DMS153 treated with DMSO at 0.1 percent for 48 hours (cell line): ENCODE measurements at regions not wholly inside any gene's neighbourhood (a gene's known extent, or its start where the extent isn't known, plus 50 kb on each side); places are given as distances from the start of the nearest gene placed in this dataset.
"Not testable (repeated sequence)": the region's sequence is repeated elsewhere in the genome, so short reads cannot be mapped to it uniquely, and the experiment has no call there.

ENCODE experiments used
- DNase-seq: peaks from one replicate; lab custom pipeline; 2025; ENCODE audit not compliant: unreplicated experiment; lab: John Stamatoyannopoulos, UW

DNA sequence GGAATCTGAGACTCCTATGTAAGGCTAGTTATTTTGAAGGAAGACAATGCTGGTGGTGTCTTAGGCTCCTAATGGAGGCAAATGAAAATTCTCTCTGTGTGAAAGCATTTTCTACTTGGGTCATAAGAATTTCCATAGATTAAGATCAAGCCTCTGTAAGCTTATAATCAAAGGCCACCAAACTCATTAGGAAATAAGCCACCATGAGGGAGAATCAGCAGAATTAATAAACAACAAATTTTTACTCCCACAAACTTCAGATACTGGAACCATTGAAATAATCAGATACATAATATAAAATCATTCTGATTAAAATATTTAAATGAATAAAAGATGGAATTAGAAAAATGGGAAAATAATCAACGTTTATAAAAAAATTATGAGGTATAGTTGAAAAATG, 178.7 kb downstream of the NPIPA8 start:
- not testable (repeated sequence) for DNase-seq

DNA sequence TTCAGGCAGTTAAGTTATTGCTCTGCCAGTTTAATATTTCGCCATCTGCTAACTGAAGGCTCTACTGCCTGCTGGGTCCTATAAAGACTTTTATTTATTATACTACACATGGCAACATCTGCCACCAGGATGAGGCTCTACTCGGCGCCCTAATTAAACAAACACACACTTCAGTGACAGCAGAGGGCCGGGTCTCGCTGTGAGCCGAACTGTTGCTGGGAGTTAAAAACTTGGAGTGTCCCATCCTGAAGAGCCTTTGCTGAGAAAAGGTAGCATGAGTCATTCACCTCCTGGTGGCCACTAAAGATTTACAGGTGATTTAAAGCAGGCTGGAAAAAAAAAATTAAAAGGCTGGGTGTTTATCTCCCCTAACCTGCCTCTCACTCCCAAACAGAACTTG, 183.7 kb downstream of the NPIPA8 start:
- DNase-seq = not testable (repeated sequence)

DNA sequence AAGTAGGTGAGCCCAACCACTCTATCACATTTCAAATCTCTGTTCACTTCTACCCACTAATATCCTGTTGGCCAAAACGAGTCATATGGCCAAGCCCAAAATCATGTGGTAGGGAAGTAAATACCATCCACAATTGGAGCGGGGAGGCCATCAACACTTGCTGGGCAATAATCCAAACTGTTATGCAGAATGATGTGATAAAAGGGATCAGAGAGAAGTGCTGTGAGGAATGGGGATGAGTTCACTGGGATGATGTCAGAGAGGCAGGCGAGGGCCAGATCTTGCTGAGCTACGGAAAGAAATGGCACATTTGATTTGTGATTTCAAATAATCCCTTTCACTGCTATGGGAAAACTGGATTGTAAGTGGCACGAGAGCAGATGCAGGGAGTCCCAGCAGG, 188.4 kb downstream of the NPIPA8 start:
- not testable (repeated sequence) for DNase-seq

DNA sequence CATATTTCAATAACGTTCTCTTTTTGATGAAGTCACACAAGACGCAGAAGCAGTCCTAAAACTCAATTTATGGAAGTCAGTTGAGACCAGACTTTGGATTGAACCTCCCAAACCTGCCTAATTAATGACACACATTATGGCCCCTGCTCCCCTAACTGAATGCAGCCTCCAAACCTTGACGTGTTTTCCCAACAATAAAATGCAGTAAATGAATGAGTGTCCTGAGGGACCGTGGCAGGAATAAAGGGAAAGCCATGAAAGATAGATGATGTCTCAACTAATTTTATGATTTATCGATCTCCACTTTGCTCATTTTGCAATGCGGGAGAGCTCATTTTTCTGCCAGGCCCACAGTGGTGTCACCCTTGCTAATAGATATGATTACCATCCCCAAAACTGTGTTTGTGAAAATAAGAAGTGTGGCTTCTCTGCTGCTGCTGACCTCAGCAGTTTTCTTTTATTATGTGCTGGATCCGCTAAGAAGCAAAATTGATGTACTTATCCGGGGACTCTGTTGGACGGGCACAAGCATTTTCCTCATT, 189.9 kb downstream of the NPIPA8 start:
- not testable (repeated sequence) for DNase-seq

GRCh38 chr16:18142066-18142465, 194.5 kb downstream of the NPIPA8 start:
- not testable (repeated sequence) for DNase-seq

- DNase-seq = not testable (repeated sequence)
These were observed 200.2 kb downstream of the NPIPA8 start for GRCh38 chr16:18136288-18136687.

GRCh38 chr16:18135024-18135423, 201.5 kb downstream of the NPIPA8 start:
- not testable (repeated sequence) for DNase-seq

DNA sequence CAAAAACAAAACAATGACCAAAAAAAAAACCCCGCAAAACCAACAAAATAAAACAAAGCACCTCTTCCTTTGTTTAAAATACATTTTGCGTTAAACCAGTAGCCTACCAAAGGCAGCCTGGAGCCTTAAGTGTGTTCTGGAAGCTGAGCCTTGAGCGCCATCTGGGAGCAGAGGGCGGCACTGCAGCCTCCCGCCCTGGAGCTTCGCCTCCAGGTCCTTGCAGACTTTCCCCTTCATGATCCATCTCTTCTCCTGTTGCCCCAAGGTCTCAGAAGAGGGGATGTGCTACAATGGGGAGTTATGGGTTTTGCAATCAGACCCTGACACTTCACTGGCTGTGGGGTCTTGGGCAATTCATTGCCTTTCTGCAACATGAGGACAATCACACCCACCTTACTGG, 204.9 kb downstream of the NPIPA8 start:
- not testable (repeated sequence) for DNase-seq

GRCh38 chr16:18130478-18131120, 205.9 kb downstream of the NPIPA8 start:
- not testable (repeated sequence) for DNase-seq

DNA sequence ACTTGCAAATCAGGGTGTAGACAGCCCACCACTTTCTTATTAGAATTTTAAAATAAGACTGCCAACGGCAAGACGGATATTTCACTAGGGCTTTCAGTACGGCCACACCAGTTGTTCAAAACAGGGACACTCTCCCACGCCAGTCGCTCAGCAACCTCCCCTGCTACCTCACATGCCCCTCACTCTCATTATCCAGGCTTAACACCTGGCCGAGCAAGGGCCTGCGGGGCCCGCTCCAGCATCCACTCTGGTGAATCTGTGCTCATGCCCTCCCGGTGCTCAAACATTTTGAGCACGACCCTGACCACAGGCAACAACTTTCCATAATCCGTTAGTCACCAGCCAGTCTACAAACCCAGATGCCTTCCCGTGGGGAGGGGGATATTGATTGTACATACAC, 209.5 kb downstream of the NPIPA8 start:
- not testable (repeated sequence) for DNase-seq

DNA sequence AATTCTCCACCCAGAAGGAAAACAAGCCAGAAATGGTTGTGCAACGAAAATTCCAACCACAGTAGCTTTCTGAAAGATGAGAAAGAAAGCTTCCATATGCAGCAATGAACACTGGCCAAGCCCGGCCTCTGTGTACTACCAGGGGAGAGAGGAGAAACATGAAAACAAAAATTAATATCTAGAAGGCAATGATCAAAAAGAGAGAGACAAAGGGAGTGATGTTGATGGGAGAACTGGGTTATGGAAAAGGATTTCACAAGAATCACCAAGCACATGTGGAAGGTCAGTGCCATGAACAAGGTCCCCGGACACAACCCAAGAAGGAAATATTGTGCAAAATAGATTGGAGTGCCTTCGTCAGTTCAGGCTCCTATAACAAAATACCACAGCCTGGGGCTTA, 217.4 kb downstream of the NPIPA8 start:
- not testable (repeated sequence) for DNase-seq

DNA sequence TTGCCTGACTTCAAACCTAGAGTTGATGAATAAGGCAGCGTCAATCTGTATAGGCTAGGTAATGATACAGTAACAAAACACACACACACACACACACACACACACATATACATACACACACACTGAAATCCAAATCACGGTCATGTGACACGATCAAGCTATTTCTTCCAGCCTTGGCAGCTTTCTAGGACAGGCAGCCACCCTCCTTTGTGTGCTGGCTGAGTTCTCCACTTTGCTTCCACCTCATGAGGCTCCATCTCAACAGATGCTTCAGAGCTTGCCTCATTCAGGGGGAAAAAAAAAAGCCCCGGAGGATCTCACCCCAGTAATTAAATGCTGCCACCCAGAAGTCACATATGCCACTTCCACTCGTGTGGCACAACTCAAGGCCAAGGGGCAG, 217.9 kb downstream of the NPIPA8 start:
- DNase-seq = not testable (repeated sequence)

DNA sequence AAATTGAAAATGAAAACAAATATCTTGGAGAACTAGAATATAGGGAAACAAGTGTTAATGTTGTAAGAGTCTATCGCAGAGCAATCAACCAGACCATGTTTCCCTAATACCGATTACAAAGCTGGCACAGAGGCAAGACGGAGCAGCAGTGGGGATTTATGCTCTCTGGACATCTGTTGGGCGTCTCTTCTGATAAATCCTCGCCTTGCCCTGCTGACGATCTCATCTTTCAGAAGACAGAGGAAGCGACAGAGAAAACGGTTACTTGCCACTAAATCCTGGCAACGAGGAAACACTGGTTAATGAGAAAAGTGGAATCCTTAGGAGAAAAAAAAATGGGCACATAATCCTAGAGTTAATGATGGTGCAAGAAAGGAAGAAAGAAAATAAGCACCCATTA, 218.5 kb downstream of the NPIPA8 start:
- DNase-seq = not testable (repeated sequence)

GRCh38 chr16:18104412-18104811, 232.1 kb downstream of the NPIPA8 start:
- DNase-seq = not testable (repeated sequence)

GRCh38 chr16:18101077-18101476, 235.5 kb downstream of the NPIPA8 start:
- DNase-seq = not testable (repeated sequence)

GRCh38 chr16:18092605-18093004, 243.9 kb downstream of the NPIPA8 start:
- not testable (repeated sequence) for DNase-seq

- DNase-seq = not testable (repeated sequence)
These were observed 255.7 kb downstream of the NPIPA8 start for GRCh38 chr16:18080658-18081363.

GRCh38 chr16:18077910-18078309, 258.6 kb downstream of the NPIPA8 start:
- not testable (repeated sequence) for DNase-seq

GRCh38 chr16:18072161-18072560, 264.4 kb downstream of the NPIPA8 start:
- DNase-seq = no peak

DNA sequence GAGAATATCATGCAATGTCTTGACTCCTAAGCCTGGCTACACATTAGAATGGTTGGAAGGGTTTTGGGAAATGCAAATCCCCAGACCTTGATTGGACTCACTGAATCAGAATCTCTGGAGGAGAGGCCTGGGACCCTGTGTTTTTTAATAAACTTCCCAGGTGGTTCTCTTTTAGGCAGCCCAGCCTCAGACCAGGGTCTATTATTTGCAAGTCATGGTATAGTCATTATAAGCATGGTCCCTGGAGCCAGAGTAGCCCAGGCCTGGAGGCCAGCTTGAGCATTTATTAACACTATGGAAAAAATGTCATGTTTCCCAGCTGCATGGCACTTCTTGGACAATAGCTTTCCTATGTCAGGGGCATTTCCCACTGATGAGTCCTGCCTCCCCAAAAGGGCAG, 266.9 kb downstream of the NPIPA8 start:
- no peak for DNase-seq

- DNase-seq = no peak
These were observed 268.1 kb downstream of the NPIPA8 start for GRCh38 chr16:18068477-18068876.

DNA sequence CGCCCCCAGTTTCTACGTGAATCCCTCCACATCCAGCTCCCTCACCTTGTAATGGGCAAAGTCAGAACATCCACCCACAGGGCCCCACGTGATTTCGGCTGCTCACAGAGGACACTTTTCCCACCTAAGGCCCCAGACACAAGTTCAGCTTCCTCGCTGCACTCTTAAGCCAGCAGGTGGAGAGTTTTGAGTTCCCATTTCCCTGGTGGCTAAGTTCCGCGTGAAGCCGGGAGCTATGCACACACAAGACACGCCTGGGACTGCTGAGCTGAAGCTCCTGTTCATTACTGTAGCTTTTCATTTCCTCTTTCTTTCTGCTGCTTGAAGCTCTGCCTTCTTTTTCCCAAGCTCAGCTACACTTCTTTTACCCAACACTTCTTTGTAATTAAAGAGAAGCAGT, 273.8 kb downstream of the NPIPA8 start:
- DNase-seq = no peak
